ENCODE measurements at regions not wholly inside any gene's neighbourhood (a gene's known extent, or its start where the extent isn't known, plus 50 kb on each side); places are given as distances from the start of the nearest gene placed in this dataset.
A peak's percentile ranks its signal among the peaks of the same experiment; 100 is the strongest.

GRCh38 chr15:70200511-70201424 is 103.1 kb upstream of the TLE3 start:
- no peak for DNase-seq (ENCODE audit: extremely low spot score, unreplicated experiment)
- no peak for TF ChIP-seq CTCF (conservative IDR thresholded peaks at IDR 0.05)
- H3K9me3 Mint-ChIP-seq, result no peaks in the 10 kb centered on the region

DNA sequence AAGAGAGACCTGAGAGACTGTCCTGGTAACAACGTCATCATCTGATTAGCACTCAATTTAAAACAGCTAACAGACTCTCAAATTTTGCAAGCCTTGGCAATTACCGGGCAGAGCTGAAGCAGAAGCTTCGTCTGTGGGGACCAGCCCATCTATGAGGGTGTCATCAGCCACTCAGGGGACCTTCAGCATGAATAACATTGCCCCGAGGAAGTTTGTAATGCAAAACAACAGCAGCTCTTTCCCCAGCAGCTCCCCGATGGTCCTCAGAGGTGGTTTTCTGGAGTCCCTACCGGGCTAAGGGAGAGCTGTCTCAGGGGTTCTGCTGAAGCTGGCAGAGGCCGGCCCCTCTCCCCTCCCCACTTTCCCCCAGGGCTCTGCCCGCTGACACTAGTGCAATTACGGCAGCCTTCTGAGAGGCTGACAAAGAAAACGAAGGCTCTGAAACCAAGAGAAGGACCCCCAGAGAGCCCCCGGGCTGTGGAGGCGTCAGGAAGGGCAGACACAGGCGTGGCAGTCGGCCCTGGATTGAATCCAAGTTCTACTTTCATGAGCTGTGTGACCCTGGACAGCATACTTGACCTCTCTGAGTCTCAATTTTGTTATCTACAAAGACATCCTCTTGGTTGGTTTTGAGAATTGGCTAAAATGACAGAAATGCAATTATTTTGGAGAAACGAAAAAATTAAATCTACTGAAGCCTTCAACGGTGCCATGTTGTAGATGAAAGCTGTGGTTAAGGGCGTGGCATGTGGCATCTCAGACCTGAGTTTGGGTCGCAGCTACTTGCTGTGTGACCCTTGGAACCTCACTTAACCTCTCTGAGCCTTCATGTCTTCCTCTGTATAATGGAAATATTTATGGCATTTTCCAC is 102.1 kb upstream of the TLE3 start:
- DNase-seq (ENCODE audit: extremely low spot score, unreplicated experiment), result no peak
- H3K36me3 Mint-ChIP-seq, result no peaks in the 10 kb centered on the region
- H3K27me3 Mint-ChIP-seq, result peaks cover 28% of the 10 kb centered on the region
- H3K4me1 Mint-ChIP-seq (ENCODE audit: unreplicated experiment), result peaks cover 38% of the 10 kb centered on the region
- no peaks in the 10 kb centered on the region for H3K9me3 Mint-ChIP-seq
- H3K27ac Mint-ChIP-seq, result no peak overlapping the region
- TF ChIP-seq CTCF (conservative IDR thresholded peaks at IDR 0.05), result no peak
- no peak overlapping the region for H3K4me3 Mint-ChIP-seq

More at GRCh38 chr15:70200511-70201424, 103.1 kb upstream of the TLE3 start:
- peaks cover 29% of the 10 kb centered on the region for H3K27me3 Mint-ChIP-seq
- H3K4me3 Mint-ChIP-seq, result no peak overlapping the region
- peaks cover 39% of the 10 kb centered on the region for H3K4me1 Mint-ChIP-seq (ENCODE audit: unreplicated experiment)
- no peaks in the 10 kb centered on the region for H3K36me3 Mint-ChIP-seq
- no peak overlapping the region for H3K27ac Mint-ChIP-seq

DNA sequence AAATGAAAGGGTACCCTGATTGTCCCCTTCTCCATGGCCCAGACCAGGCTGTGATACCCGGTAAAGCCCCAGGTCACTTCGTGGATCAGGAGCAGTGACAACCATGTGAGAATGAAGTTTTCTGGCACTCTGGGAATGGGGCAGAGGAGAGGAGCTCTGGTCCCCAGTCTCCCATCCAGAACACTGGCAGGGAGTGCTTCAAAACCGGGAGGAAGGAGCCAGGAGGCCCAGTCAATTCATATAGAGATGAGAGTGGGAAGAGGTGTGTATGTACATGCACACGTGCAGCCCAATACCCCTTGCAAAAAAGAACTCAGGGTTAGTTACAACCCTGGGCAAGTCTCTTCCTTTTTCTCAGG is 101.4 kb upstream of the TLE3 start:
- Mint-ChIP-seq H3K4me3 (no peak overlapping the region), H3K27me3 (peaks cover 28% of the 10 kb centered on the region), H3K27ac (no peak overlapping the region), H3K4me1 (ENCODE audit: unreplicated experiment) (peaks cover 40% of the 10 kb centered on the region), H3K9me3 (no peaks in the 10 kb centered on the region), H3K36me3 (no peaks in the 10 kb centered on the region)
- TF ChIP-seq CTCF (conservative IDR thresholded peaks at IDR 0.05), result no peak
- no peak for DNase-seq (ENCODE audit: extremely low spot score, unreplicated experiment)

DNA sequence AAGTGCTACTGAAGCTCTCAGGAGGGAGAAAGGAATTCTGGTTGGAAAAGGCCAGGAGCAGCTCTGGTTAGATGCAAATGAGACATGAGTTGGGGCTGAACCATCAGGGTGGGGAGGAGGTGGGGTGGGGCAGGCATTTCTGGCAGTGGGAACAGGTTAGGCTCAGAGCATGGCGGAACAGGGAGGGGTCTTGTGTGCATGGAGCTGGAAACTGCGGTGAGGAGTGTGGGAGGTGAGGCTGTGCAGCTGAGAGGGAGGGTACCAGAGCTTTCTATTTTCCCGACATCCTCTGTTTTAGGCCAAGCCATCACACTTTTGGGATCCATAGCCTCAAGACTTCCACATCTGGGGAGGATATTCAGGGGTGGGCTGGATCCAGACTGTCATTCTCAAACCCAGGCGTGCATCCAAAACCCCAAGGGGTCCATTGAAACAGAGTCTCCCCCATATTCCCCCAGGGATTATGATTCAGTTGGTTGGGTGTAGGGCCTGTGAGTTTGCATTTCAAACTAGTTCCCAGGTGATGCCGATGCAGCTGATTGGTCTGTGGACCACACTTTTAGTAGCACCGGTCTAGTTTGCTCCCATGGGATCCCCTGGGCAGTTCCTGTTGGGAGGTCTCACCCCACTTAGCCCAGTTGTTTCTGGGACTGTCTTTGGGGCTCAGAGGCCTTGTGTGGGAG is 100.9 kb upstream of the TLE3 start:
- TF ChIP-seq CTCF (conservative IDR thresholded peaks at IDR 0.05), result no peak
- DNase-seq (ENCODE audit: extremely low spot score, unreplicated experiment), result no peak
- H3K27ac Mint-ChIP-seq, result no peak overlapping the region
- peaks cover 43% of the 10 kb centered on the region for H3K4me1 Mint-ChIP-seq (ENCODE audit: unreplicated experiment)
- H3K36me3 Mint-ChIP-seq, result no peaks in the 10 kb centered on the region
- peaks cover 24% of the 10 kb centered on the region for H3K27me3 Mint-ChIP-seq
- H3K9me3 Mint-ChIP-seq, result no peaks in the 10 kb centered on the region
- H3K4me3 Mint-ChIP-seq, result peak overlapping the region; percentile 24

GRCh38 chr15:70197945-70198361 is 100.2 kb upstream of the TLE3 start:
- TF ChIP-seq CTCF (conservative IDR thresholded peaks at IDR 0.05), result no peak
- Mint-ChIP-seq H3K27me3 (peaks cover 27% of the 10 kb centered on the region), H3K9me3 (no peaks in the 10 kb centered on the region), H3K27ac (no peak overlapping the region), H3K4me3 (peak overlapping the region; percentile 24), H3K4me1 (ENCODE audit: unreplicated experiment) (peaks cover 49% of the 10 kb centered on the region), H3K36me3 (no peaks in the 10 kb centered on the region)
- DNase-seq (ENCODE audit: extremely low spot score, unreplicated experiment), result no peak
